Vagina (tissue), 2 donors: ENCODE measurements at regions not wholly inside any gene's neighbourhood (a gene's known extent, or its start where the extent isn't known, plus 50 kb on each side); places are given as distances from the start of the nearest gene placed in this dataset.

Experiments
- POLR2A ChIP-seq, 2 donors: fragments of 450-650 bp; IDR thresholded peaks; one replicate each; pipeline ENCODE4 v1.6.1; 2017; ENCODE audit warnings: antibody characterized with exemption in 2 of 2, mild to moderate bottlenecking in 2 of 2, moderate library complexity in 2 of 2
- POLR2AphosphoS5 ChIP-seq, 2 donors: sonication (generic); formaldehyde crosslinking; IDR thresholded peaks; one replicate each; pipeline ENCODE4 v1.9.0; 2017; ENCODE audit warnings: antibody characterized with exemption in 2 of 2, mild to moderate bottlenecking in 2 of 2, low read depth in 1 of 2; ENCODE audit not compliant: insufficient read depth in 1 of 2
- TF ChIP-seq, protein P1 (sequence below), 3 experiments: fragments of 450-650 bp in 2 of 3; fragments of 200-600 bp in 1 of 3; sonication (generic) in 1 of 3; IDR thresholded peaks; one replicate each; pipeline ENCODE4 v1.5.1; 2017 to 2019; ENCODE audit warnings: antibody characterized with exemption in 3 of 3, mild to moderate bottlenecking in 2 of 3, moderate library complexity in 2 of 3

DNA sequence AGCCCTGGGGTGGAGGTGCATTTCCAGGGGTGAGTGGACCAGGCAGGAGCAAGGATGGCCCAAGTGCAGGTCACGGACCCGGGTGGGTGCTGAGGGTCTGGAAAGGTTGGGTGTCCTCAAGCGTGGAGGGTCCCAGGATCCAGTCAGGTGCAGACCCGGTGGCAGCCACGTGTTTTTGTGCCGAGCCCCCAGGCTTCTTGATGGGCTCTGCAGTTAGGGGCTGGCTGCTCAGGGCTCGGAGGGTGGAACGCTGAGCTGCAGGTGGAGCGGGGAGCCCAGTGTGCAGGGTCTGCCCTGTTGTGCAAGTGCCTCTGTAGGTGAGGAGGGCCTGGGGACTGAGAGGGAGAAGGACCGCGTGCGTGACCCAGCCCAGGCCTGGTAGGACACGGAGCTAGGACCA, 70.9 kb upstream of the HLA-E start:
- TF ChIP-seq POLR2A (IDR thresholded peaks at IDR 0.05) = no peak
- TF ChIP-seq, protein P1, sequence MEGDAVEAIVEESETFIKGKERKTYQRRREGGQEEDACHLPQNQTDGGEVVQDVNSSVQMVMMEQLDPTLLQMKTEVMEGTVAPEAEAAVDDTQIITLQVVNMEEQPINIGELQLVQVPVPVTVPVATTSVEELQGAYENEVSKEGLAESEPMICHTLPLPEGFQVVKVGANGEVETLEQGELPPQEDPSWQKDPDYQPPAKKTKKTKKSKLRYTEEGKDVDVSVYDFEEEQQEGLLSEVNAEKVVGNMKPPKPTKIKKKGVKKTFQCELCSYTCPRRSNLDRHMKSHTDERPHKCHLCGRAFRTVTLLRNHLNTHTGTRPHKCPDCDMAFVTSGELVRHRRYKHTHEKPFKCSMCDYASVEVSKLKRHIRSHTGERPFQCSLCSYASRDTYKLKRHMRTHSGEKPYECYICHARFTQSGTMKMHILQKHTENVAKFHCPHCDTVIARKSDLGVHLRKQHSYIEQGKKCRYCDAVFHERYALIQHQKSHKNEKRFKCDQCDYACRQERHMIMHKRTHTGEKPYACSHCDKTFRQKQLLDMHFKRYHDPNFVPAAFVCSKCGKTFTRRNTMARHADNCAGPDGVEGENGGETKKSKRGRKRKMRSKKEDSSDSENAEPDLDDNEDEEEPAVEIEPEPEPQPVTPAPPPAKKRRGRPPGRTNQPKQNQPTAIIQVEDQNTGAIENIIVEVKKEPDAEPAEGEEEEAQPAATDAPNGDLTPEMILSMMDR (IDR thresholded peaks at IDR 0.05) = no peak
- no peak for TF ChIP-seq POLR2AphosphoS5 (IDR thresholded peaks at IDR 0.05; ENCODE audit: insufficient read depth in 1 of 2, low read depth in 1 of 2)
